ENCODE measurements at regions not wholly inside any gene's neighbourhood (a gene's known extent, or its start where the extent isn't known, plus 50 kb on each side); places are given as distances from the start of the nearest gene placed in this dataset.

DNA sequence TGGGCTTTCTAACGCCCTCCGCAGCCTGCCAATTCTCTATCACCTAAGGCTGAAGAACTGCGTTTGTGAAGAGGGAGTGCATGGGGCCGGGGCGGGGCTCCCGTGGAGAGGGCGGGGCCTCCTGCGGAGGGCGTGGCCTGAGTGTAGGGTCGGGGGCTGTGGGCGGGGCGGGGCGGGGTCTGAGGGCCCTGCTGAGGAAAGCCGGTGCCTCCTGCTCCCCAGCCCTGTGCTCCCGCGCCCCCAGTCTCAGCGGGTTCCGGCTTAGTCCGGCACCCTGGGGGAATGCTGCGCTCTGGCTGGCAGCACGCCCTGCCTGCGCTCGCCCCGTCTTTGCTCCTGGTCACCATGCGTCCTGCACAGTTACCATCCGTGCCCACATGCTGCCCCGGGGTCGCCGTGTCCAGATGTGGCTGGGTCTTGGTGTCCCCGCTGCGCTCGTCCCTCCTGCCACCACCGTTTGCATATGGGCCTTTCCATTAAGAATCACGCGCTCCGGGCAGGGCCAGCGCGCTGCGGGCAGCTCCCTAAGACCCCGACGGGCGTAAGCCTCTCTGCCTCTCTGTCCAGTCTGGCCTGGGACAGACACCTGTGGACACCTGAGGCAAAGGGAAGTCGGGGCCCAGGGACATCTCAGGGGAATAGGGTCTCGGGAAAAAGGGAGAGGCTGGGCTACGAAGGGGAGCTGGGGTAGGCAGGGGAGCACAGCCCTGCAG lies 144.0 kb upstream of the RET start:
- TF ChIP-seq, protein P1, sequence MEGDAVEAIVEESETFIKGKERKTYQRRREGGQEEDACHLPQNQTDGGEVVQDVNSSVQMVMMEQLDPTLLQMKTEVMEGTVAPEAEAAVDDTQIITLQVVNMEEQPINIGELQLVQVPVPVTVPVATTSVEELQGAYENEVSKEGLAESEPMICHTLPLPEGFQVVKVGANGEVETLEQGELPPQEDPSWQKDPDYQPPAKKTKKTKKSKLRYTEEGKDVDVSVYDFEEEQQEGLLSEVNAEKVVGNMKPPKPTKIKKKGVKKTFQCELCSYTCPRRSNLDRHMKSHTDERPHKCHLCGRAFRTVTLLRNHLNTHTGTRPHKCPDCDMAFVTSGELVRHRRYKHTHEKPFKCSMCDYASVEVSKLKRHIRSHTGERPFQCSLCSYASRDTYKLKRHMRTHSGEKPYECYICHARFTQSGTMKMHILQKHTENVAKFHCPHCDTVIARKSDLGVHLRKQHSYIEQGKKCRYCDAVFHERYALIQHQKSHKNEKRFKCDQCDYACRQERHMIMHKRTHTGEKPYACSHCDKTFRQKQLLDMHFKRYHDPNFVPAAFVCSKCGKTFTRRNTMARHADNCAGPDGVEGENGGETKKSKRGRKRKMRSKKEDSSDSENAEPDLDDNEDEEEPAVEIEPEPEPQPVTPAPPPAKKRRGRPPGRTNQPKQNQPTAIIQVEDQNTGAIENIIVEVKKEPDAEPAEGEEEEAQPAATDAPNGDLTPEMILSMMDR (IDR thresholded peaks at IDR 0.05 in 4 of 5, conservative IDR thresholded peaks at IDR 0.05 in 1 of 5), result no peak
- no peak for TF ChIP-seq POLR2A (IDR thresholded peaks at IDR 0.05)
